Keratinocyte (primary cell): ENCODE measurements at regions not wholly inside any gene's neighbourhood (a gene's known extent, or its start where the extent isn't known, plus 50 kb on each side); places are given as distances from the start of the nearest gene placed in this dataset.

Source experiments
- DNase-seq: peaks from one replicate; pipeline ENCODE4 v3.0.0-alpha.2; 2011; ENCODE audit warnings: low read depth, missing footprints, low spot score
- FAIRE-seq: peaks from 2 replicates; lab custom pipeline; 2011; peaks lifted over from hg19 to GRCh38; lab: Jason Lieb, UNC
- H2AFZ ChIP-seq: 2 replicates; pipeline ENCODE4 v1.6.0; 2012; ENCODE audit warnings: low read length, control low read depth, inconsistent platforms; ENCODE audit not compliant: control insufficient read depth
- H3K27ac ChIP-seq: 2 replicates; pipeline ENCODE4 v1.5.1; 2011; ENCODE audit warnings: low read length; ENCODE audit not compliant: control insufficient read depth, insufficient read depth
- H3K27me3 ChIP-seq: 3 replicates; pipeline ENCODE4 v1.6.0; 2011; ENCODE audit warnings: low read length; ENCODE audit not compliant: control insufficient read depth, insufficient read depth; ENCODE audit errors: extremely low read depth
- H3K36me3 ChIP-seq, 2 experiments: 2 replicates in 1 of 2; 3 replicates in 1 of 2; pipeline ENCODE4 v1.5.1; 2011; ENCODE audit warnings: low read length in 2 of 2, mild to moderate bottlenecking in 1 of 2; ENCODE audit not compliant: control insufficient read depth in 2 of 2, insufficient read depth in 2 of 2; ENCODE audit errors: extremely low read depth in 1 of 2
- H3K4me1 ChIP-seq: 3 replicates; pipeline ENCODE4 v1.5.1; 2011; ENCODE audit warnings: low read length; ENCODE audit not compliant: control insufficient read depth, insufficient read depth; ENCODE audit errors: extremely low read depth
- H3K4me2 ChIP-seq: 3 replicates; pipeline ENCODE4 v1.6.0; 2011; ENCODE audit warnings: low read depth, low read length; ENCODE audit not compliant: control insufficient read depth, insufficient read depth; ENCODE audit errors: extremely low read depth
- H3K4me3 ChIP-seq, 3 experiments: fragments of 200-600 bp in 1 of 3; sonication (generic) in 1 of 3; 2 replicates in 2 of 3; 3 replicates in 1 of 3; pipeline ENCODE4 v1.5.1; 2011 to 2016; ENCODE audit warnings: low read length in 3 of 3, mild to moderate bottlenecking in 3 of 3, control low read depth in 2 of 3, inconsistent platforms in 1 of 3, low read depth in 1 of 3, mixed read lengths in 1 of 3, mixed run types in 1 of 3, moderate library complexity in 1 of 3; ENCODE audit not compliant: control insufficient read depth in 2 of 3, insufficient read depth in 2 of 3; ENCODE audit errors: extremely low read depth in 1 of 3
- H3K79me2 ChIP-seq: 2 replicates; pipeline ENCODE4 v1.6.0; 2012; ENCODE audit warnings: low read length; ENCODE audit not compliant: control insufficient read depth, insufficient read depth
- H3K9ac ChIP-seq: 3 replicates; pipeline ENCODE4 v1.6.0; 2011; ENCODE audit warnings: low read length; ENCODE audit not compliant: control insufficient read depth, insufficient read depth; ENCODE audit errors: extremely low read depth
- H3K9me1 ChIP-seq: 3 replicates; pipeline ENCODE4 v1.6.0; 2011; ENCODE audit warnings: low read length; ENCODE audit not compliant: control insufficient read depth, insufficient read depth; ENCODE audit errors: extremely low read depth
- H3K9me3 ChIP-seq: 2 replicates; pipeline ENCODE4 v1.5.1; 2012; ENCODE audit warnings: low read depth, low read length; ENCODE audit not compliant: control insufficient read depth
- H4K20me1 ChIP-seq: 3 replicates; pipeline ENCODE4 v1.6.0; 2011; ENCODE audit warnings: low read length; ENCODE audit not compliant: control insufficient read depth, insufficient read depth; ENCODE audit errors: extremely low read depth
- CTCF ChIP-seq, 3 experiments: IDR thresholded peaks in 1 of 3; conservative IDR thresholded peaks in 1 of 3; optimal IDR thresholded peaks in 1 of 3; 2 replicates in 2 of 3; 3 replicates in 1 of 3; pipeline versions ENCODE3 to v1.5.1; 2011; ENCODE audit warnings: low read length in 3 of 3, mild to moderate bottlenecking in 3 of 3, moderate library complexity in 2 of 3, control low read depth in 1 of 3, inconsistent platforms in 1 of 3; ENCODE audit not compliant: insufficient read depth in 2 of 3; ENCODE audit errors: extremely low read depth in 1 of 3
- EZH2 ChIP-seq: IDR thresholded peaks from one replicate; pipeline ENCODE4 v1.6.1; 2012; ENCODE audit warnings: inconsistent platforms, mild to moderate bottlenecking, low read length, moderate library complexity
- dilution Hi-C: fragments of 300-500 bp; cut with MboI; formaldehyde crosslinking; loops from one replicate; pipeline ENCODE4 v1.7.0; 2020; ENCODE audit warnings: low sequenced_read_pairs; ENCODE audit not compliant: extremely low pct_ligation_motif_present

GRCh38 chr6:126842769-126843168 lies 275.7 kb upstream of the RSPO3 start:
- Histone ChIP-seq H3K9me1 (no peaks in the 10 kb centered on the region), H4K20me1 (no peaks in the 10 kb centered on the region), H3K36me3 (no peaks in the 10 kb centered on the region), H3K4me3 (no peak overlapping the region), H3K4me1 (no peaks in the 10 kb centered on the region), H3K9me3 (no peaks in the 10 kb centered on the region), H2AFZ (no peak overlapping the region), H3K79me2 (no peaks in the 10 kb centered on the region), H3K4me2 (no peak overlapping the region), H3K27me3 (no peaks in the 10 kb centered on the region), H3K27ac (no peak overlapping the region), H3K9ac (no peak overlapping the region)
- dilution Hi-C loops = no loop called here
- FAIRE-seq (no peak), DNase-seq (no peak)
- no peak for TF ChIP-seq EZH2
- no peak for TF ChIP-seq CTCF (optimal IDR thresholded peaks at IDR 0.05 in 1 of 3, IDR thresholded peaks at IDR 0.05 in 1 of 3, conservative IDR thresholded peaks at IDR 0.05 in 1 of 3; ENCODE audit: extremely low read depth in 1 of 3, insufficient read depth in 2 of 3, low read length in 3 of 3)

GRCh38 chr6:126848119-126848518 lies 270.4 kb upstream of the RSPO3 start:
- H3K9ac ChIP-seq = no peak overlapping the region
- H3K4me3 ChIP-seq = no peak overlapping the region
- dilution Hi-C loops = no loop called here
- no peak overlapping the region for H2AFZ ChIP-seq
- no peaks in the 10 kb centered on the region for H3K9me3 ChIP-seq
- no peak overlapping the region for H3K27ac ChIP-seq
- DNase-seq = no peak
- H3K9me1 ChIP-seq = no peaks in the 10 kb centered on the region
- no peaks in the 10 kb centered on the region for H4K20me1 ChIP-seq
- TF ChIP-seq EZH2 (no peak), CTCF (optimal IDR thresholded peaks at IDR 0.05 in 1 of 3, IDR thresholded peaks at IDR 0.05 in 1 of 3, conservative IDR thresholded peaks at IDR 0.05 in 1 of 3; ENCODE audit: extremely low read depth in 1 of 3, insufficient read depth in 2 of 3, low read length in 3 of 3) (no peak)
- FAIRE-seq = no peak
- no peaks in the 10 kb centered on the region for H3K79me2 ChIP-seq
- no peaks in the 10 kb centered on the region for H3K4me1 ChIP-seq
- H3K36me3 ChIP-seq = no peaks in the 10 kb centered on the region
- no peaks in the 10 kb centered on the region for H3K27me3 ChIP-seq
- no peak overlapping the region for H3K4me2 ChIP-seq
